ENCODE measurements at regions not wholly inside any gene's neighbourhood (a gene's known extent, or its start where the extent isn't known, plus 50 kb on each side); places are given as distances from the start of the nearest gene placed in this dataset.
"Not testable (repeated sequence)": the region's sequence is repeated elsewhere in the genome, so short reads cannot be mapped to it uniquely, and the experiment has no call there.

DNA sequence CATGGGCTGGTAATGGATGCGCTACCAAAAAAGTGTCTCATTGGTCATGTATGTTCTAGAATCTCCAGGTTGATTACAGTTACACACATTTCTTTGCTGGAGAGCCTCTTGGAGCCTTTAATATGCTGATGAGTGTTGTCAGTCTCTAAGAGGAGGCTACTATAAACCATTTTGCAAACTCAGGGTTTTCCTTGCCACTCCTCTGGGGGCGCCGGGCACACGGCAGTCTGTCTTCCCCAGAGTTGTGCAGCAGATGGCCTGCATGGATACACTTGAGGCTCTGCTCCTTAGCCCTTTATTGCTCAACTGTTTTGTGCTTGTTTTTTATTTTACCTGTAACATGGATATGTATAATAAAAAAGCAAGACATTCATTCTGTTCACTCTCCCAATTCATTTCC lies 196.5 kb downstream of the ACTR3B start:
- no peak for DNase-seq

DNA sequence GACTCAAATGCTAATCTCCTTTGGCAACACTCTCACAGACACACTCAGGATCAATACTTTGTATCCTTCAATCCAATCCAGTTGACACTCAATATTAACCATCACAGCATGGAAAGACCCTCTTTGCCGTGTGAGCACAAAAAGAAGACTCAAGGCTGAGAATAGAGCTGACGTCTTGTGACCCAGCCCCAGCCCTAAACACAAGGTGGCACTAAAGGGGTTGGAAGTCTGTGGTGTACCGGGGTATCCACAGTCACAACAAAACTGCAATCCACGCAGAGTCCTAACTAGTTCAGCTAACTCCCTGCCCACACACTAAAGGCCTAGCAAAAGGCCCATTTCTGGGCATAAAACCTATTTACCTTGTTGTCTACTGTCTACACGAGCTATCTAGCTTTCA lies 200.1 kb downstream of the ACTR3B start:
- DNase-seq, result no peak

DNA sequence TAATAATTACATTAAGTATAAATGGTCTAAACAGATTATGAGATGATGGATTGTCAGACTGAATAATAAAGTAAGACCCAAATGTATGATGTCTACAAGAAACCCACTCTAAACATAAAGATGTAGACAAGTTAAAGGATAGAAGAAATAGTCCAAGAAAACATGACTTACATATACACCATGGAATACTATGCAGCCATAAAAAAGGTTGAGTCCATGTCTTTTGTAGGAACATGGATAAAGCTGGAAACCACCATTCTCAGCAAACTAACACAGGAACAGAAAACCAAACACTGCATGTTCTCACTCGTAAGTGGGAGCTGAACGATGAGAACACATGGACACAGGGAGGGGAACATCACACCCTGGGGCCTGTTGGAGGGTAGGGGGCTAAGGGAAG lies 202.2 kb downstream of the ACTR3B start:
- DNase-seq, result not testable (repeated sequence)

DNA sequence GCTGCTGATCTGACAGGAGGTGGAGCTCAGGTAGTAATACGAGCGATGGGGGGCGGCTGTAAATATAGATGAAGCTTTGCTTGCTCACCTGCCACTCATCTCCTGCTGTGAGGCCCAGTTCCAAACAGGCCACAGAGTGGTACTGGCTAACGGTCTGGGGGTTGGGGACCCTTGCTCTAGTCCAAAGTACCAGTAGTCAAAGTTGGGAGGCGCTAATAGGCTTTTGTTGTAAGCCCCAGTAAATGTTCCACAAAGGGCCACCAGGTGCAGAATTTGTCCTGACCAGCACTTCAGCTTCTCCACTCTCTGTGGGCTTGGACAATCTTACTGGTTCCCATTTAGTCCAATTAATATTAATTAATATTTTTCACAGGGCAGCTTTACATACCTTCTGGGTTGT lies 206.6 kb downstream of the ACTR3B start:
- no peak for DNase-seq

DNA sequence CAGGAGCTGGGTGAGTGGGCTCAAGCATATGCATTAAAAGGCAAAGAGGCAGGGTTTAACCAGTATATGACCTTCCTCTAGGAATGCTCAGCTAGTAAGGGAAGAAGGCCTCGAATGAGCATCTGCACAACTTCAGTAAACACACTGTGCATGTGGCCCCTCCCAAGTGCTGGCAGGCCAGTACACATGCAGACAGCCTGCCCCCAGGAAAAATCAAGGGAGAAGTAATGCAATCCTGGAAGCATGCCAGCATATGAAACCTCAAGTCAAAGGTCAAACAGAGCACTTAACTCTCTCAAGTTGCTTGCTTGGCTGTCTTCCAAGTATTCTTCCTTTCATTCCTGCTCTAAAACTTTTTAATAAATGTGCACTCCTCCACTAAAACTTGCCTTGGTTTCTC lies 208.4 kb downstream of the ACTR3B start:
- DNase-seq, result no peak

DNA sequence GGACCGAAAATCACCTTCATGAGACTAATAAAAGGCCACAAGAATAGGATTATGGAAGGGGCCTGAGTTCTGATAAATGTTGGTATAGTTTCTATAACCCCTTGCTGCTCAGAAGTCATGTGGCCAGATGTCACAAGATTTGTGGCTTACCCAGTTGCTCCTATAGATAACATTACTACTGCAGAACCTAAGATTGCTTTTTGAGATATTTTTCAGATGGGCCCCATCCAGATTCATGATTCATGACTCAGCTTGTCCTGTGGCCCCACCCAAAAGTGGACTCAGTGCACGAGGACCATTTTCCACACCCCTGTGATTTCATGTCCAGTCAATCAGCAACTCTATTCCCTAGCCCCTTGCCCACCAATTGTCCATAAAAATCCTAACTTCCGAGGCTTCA lies 209.0 kb downstream of the ACTR3B start:
- DNase-seq, result no peak

DNA sequence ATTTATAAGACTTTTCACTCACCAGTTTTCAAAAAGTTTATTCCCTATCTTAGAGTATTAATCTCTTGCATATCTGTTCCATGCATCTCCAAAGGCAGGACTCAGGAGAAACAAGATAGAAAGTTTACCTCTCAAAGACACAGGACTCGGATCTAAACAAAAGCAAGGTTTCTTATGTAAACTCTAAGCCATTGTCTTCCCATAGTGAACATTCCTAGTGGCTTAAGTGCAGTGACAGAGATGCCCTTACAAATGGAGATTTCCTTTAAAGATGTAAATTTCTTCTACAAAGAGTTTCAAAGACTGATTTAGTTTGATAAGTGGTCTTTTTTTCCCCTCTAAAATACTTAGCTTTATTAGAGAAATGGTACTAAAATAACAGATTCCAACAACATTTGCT lies 209.8 kb downstream of the ACTR3B start:
- no peak for DNase-seq

DNA sequence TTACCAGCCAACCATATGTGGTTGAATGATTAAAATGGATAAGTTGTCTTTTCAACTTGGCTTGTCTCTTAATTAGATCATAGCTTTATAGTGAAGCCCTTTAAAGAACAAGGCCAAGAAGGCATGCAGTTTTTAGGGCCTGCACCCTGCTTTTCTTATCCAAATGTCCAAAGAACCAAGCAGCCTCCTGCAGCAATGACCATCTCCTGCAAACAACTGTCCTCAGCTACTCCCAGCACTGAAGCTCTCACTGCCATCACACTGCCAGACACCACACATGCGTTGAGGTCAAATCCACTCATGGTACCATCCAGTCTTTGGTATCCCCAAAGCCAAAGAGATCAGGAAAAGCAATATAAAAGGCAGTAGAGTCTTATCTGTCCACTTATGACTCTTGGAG lies 210.3 kb downstream of the ACTR3B start:
- no peak for DNase-seq

DNA sequence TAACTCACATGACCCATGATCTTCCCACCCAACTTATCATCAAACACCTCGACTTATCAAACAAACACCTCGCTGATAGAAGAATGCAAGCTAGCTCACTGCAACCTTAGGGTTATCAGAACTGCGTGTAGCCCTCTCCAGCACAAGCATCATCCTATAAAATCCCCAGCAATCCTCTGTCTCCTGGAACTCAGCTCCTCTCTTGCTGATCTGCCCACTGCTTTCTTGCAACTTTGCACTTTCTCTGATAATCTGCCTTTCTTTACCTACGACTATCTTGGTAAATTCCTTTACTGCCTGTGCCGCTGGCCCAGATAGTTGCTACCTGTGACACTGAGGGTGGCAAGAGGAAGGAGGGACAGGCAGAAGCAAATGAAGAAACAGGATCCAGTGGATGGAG lies 210.9 kb downstream of the ACTR3B start:
- DNase-seq, result no peak

DNA sequence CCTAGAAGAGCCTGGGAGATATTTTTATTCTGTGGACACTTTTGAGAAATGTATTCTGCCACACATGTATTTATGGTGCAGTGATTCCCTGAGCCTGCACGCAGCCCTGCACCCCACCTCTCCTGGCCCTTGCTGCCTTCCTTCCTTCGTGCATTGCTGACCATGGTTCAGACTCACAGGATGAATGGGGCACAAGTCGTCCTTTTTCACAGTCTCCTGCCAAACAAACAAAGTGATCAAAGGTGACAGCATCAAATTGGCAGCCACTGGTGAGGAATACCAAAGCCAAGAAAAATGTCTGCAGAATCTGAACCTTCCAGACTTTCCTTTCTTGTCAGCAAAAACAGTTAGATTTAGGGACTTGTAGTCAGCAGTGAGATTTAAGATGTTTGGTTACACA lies 215.0 kb downstream of the ACTR3B start:
- no peak for DNase-seq

DNA sequence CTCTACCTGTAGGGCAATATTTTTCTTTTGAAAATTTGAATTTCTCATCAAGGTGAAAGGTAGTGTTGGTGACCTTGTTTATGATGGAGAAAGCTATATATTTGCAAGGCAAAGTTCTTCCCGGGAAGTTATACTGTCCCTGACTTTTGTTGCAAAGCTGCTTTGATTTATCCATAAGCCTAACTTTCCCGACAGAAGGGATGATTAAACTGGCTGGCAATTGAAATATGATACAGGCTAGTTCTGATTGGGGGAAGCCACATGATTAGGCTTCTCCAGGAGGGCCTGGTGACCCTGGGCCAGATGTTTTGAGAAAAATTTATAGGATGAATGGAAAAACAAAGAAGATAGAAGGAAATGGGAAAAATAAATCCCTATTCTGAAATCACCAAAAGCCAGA lies 215.5 kb downstream of the ACTR3B start:
- DNase-seq, result no peak

DNA sequence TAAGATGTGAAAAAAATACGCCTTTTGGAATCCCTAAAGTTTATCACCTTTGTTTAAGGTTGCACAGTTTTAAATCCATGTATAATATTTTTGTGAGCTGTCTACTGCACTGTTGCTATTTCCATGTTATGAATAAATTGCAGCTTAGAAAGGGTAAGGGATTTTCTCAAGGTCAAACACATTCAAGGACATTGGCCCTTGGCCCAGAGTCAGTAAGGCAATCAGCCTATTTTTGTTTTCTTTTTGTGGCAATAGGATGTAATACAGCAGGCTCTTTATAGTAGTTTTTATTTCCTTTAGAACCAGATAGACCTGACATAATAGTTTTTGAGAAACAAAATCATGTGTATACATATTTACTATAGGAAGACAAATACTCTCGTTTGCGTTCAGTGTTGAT lies 219.8 kb downstream of the ACTR3B start:
- DNase-seq, result no peak

DNA sequence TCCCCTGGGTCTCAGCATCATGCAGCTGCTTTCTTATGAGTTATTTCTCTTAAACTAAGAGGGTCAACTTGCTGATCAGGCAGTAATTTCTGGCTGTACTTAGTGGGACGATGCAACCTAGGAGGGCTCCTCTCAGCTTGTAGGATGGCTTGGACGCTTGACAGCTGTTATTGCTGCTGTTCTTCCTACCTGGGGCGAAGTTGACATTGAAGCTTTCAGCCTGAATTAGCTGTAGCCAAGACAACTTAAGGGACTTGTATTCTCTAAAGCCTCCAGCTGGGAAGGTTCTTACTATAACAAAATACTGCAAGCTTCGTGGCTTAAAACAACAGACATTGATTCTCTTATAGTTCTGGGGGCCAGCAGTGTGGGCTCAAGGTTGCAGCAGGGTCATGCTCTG lies 224.9 kb downstream of the ACTR3B start:
- no peak for DNase-seq

DNA sequence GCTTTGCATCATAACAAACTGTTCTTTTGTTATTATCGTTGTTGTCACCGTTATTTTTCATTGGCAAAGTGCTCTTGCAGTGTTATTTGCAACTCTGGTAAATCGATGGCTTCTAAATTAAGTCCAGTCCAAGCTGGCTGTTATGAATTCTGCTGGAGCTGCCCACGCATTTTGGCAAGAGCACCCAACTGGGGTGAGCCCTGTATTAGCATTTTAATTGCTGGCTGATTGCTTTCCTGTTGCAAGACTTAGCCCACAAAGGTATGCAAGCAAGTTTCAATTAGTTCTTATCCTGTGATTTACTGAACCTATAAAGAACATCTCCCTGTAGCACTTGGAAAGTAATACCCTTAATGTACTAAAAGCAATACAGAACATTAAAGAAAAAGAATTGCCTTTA lies 226.8 kb downstream of the ACTR3B start:
- DNase-seq, result no peak

DNA sequence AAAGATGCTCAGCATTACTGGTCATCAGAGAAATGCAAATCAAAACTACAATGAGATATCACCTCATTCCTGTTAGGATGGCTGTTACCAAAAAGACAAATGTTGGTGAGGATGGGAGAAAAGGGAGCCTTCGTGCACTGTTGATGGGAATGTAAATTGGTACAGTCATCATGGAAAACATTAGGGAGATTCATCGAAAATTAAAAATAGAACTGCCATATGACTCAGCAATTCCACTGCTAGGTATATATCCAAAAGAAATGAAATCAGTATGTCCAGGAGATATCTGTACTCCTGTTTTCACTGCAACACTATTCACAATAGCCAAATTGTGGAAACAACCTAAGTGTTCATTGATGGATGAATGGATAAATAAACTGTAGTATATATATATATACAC lies 228.1 kb downstream of the ACTR3B start:
- DNase-seq, result no peak

DNA sequence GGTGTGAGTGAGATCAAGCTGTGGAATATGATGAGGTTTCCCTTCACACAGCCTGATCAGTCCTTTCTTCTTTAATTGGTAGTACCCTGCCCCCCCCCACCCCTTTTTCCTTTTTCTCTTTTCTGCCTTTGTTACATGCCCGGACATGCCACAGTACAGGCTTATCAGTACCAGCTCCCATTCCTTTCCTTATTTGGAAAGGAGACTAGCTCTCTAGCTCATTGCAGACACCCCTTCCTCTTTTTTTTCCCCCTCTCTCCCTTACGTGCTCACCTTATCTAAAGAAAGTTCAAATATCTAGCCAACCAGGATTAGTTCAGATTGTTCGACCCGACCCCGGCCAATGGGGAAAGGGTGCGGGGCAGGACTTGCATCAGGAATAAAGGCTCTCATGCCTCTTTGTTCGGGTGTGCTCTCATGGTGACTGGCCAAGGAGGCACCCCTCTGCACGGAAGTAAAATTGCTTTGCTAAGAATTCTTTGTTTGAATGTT lies 230.4 kb downstream of the ACTR3B start:
- DNase-seq, result no peak

DNA sequence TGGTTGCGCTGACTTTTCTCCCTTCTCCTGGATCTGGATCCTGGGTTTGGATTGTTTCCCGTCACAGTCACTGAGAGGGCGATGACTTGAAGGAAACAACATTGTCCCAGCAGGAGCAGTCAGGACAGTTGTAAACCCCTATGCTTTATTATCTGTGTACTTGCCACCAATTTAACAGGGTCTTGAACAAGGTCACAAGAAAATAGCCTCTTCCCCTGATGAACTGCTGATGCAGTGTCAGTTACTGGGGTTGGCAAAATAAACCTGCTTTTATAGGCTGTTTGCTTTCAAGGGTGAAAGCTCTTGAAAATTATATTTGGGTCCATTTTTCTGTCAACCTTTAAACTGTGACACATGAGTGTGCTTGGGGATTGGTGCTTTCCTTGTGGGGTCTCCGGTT lies 238.9 kb downstream of the ACTR3B start:
- no peak for DNase-seq

DNA sequence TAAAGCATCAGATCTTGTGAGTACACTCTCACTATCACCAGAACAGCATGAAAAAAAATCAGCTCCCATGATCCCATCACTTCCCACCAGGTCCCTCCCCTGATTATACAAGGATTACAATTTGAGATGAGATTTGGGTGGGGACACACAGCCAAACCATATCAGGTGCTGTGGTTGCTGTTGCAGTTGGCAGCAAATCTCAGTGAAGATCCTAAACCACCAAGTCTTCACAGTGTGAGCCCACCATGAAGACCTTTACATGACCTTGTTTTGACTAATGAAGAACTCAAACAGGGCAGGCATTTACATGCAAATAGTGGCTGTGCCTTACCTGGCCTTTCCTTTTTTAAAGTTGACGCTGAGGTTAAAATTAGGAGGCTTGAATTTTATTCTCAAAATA lies 242.6 kb downstream of the ACTR3B start:
- no peak for DNase-seq

DNA sequence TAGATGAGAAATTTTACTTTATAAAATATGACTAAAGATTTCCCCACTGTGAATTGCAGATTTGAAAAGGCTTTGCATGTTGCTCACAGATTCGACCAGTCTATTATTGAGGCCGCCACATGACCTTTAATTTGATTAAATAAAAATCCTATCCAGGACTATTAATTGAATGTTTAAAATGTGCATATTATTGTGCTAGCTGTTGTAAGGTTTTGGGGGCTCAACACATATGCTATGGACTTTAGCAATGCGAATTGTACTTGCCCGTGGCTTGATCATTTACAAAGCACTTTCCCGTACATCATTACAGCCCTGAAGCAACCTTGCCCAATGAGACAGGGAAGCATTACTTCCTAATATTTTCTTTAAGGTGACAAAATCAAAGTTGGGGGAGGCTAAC lies 243.0 kb downstream of the ACTR3B start:
- DNase-seq, result no peak

DNA sequence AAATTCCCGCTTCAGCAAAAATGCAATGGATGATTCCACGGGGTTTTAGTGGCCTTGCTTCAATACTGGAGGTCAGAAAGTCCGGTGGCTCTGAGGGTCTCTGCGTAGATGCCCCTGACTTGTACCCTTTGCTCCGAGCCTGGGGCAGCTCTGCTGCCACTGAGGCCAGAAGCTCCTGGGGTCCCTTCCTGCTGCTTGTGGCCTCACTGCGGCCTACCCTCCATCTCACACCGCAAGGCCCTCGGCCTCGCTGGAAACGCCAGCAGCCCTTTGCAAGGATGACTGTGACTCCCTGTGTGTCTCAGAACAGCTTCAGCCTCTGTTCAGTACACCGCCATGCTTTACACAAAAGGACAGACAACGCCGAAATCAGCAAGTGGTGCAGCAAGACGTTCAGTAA lies 244.8 kb downstream of the ACTR3B start:
- no peak for DNase-seq

DNA sequence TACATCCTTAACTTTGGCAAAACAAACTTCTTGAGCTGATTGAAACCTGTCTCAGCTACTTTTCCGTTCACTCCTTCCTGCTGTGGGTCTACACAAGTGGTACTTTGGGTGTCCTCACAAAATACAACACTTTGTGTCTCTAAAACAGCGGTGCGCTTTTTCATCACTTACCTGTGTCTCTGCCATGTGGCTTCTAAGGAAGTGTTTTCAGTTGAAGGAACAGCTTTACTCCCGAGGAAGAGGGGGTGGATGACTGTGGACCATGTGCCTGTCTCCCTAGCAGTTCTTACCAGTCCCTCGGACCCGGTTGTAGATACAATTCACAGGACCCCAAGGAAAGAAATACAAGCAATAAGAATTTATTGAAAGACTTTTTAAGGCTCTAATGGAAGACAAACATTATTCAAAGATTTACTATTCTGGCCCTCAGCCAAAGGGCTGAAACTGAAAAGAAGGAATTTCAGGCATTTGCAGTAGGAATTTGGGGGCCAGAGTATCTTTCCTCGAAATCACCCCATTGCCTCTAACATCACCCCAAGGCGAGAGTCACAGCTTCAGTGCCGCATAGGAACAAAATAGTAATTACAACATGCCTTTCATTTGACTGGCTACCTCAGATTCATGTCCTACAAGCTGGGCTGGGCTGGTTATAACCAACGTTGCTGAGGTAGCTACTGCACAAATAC lies 246.3 kb downstream of the ACTR3B start:
- no peak for DNase-seq

DNA sequence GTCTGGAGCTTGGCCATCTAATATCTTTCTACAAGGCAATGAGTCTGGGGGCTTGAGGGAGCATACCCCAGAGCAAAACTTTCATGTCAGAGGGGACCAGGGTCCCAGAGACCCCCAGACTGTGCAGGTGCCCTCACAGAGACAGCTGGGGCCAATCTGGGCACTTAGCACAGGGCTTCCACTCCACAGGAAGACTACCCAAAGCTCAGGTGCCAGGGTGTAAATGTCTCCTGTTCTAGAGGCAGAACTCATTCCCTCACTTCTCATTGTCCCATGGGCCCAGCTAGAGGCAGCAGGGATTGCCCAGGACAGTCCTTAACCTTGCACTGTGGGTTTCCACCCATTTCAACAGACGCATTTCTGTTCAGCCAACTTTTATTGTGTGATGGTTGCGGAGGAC lies 246.9 kb downstream of the ACTR3B start:
- no peak for DNase-seq

DNA sequence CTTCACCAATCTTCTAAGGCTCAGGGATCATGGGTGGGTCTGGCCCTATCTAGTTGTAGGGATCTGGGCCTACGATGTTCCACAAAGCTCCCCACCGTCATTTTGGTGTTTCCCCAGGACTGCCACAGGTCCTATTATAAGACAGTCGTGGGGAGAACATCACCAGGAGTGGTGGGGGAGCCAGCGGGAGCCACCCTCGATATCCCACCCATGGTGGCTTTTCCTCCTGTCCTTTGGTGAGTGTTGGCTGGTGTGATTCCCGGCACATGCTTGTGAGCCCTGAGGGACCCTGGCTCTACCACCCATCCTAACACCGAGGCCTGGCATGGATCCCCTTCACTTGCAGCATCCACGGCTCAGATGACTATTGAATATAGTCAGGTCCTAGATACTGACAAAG lies 247.4 kb downstream of the ACTR3B start:
- DNase-seq, result no peak

DNA sequence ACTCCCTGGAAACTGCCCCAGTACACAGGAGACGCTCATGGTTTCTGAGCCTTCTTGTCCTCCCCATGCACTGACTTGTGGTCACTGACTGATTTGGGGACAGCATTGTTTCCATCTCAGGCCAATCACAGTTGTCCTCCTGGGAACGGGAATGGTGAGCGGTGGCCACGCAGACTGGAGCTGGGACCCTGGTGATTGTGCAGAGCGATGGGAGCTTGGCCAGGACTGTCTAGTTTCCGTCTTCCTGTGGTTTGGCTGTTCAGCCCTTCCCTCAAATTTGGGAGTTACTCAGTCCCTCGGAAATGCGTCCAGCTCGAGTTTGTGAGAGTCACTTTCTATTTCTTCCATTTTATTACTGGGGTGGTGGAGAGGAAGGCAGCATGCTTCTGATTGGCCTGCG lies 250.9 kb downstream of the ACTR3B start:
- DNase-seq, result no peak

DNA sequence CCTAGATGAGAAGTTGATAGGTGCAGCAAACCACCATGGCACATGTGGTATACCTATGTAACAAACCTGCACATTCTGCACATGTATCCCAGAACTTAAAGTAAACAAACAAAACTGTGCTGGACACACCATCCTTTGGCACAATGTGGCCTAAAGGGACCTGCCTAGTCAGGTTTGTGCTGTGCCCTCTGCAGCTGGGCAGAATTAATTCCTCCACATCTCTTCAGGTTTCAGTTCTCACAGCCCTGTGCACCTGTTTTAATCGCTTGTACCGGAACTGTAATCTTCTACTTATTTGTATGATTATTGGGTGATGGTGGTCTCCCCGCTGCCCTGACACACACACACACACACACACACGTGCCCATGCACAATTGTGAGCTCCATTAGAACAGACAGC lies 252.7 kb downstream of the ACTR3B start:
- DNase-seq, result no peak

DNA sequence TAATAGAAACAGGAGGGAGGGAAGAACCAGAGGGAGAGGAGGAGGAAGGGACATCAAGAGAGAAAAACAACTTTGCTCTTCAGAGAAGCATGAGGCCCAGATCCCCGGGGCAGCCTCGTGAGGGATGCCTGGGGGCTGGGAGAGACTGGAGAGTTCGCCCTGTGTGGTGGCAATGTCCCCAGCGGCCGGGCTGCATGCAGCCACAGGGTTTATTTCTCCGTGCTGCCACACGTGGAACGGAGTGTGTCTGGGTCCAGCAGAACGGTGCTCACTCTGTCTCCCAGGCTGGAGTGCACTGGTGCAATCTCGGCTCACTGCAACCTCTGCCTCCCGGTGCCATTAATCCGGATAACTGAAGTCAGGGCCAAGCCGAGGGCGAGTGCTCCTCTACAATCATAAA lies 257.7 kb downstream of the ACTR3B start:
- DNase-seq, result no peak

All from NCI-H1694 (cell line).